Kidney epithelial cell (primary cell): ENCODE measurements at regions not wholly inside any gene's neighbourhood (a gene's known extent, or its start where the extent isn't known, plus 50 kb on each side); places are given as distances from the start of the nearest gene placed in this dataset.

Source experiments
- DNase-seq: peaks from one replicate; pipeline ENCODE4 v3.0.0-alpha.2; 2010; ENCODE audit warnings: low read depth
- H3K27me3 ChIP-seq: 2 replicates; pipeline ENCODE4 v1.6.0; 2011; ENCODE audit warnings: low read length; ENCODE audit not compliant: control insufficient read depth, insufficient read depth
- H3K36me3 ChIP-seq: 2 replicates; pipeline ENCODE4 v1.5.1; 2011; ENCODE audit warnings: low read length; ENCODE audit not compliant: control insufficient read depth, insufficient read depth
- H3K4me3 ChIP-seq: 2 replicates; pipeline ENCODE4 v1.5.1; 2011; ENCODE audit warnings: low read depth, mild to moderate bottlenecking, control low read depth, low read length
- CTCF ChIP-seq: IDR thresholded peaks from 2 replicates; pipeline ENCODE4 v1.5.1; 2011; ENCODE audit warnings: mild to moderate bottlenecking, moderate library complexity, low read length, control low read depth, inconsistent platforms; ENCODE audit not compliant: insufficient read depth, poor library complexity, severe bottlenecking

- TF ChIP-seq CTCF = no peak
- no peaks in the 10 kb centered on the region for H3K36me3 ChIP-seq
- no peak for DNase-seq
- H3K4me3 ChIP-seq = no peak overlapping the region
- H3K27me3 ChIP-seq = no peaks in the 10 kb centered on the region
These were observed 449.1 kb downstream of the BCL11B start for GRCh38 chr14:98822917-98823316.

DNA sequence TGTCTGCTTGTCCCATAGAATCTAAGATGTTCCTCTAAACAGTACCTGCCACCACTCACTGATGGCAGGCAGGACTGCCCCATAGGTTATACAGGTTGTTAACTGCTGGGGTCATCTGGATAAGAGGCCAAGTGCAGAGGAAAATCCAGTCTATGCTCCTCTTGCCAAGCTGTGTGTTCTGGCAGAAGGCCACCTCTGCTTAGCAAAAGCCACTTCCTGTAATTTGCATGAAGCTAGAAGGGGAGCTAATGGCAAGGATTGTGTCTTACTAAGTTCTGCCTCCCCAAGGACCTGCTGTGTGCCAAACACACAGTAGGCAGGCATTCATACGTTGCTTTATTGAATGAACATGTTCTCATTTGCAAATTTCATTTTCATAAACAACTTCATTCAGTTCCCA, 445.4 kb downstream of the BCL11B start:
- Histone ChIP-seq H3K4me3 (no peak overlapping the region), H3K36me3 (no peaks in the 10 kb centered on the region), H3K27me3 (no peaks in the 10 kb centered on the region)
- no peak for TF ChIP-seq CTCF
- DNase-seq = no peak

DNA sequence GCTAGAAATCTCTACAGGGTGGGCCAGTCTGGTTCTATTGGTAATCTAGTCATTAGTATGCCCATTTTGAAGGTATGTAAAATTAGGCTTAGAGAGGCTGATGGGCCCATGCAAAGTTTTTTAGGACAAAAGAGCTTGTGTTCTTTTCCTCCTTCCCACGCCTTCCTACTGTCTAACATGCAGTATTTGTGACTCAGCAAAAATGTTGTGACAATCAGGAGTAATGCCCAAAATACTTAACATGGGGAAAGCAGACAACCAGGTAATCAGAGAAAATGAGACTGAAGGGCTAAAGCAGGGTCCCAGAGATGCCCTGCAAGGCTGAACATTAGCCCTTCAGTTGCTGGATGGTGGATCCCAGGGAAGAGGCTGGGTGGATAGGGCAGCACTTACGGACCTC, 437.9 kb downstream of the BCL11B start:
- Histone ChIP-seq H3K27me3 (no peaks in the 10 kb centered on the region), H3K4me3 (no peak overlapping the region), H3K36me3 (no peaks in the 10 kb centered on the region)
- TF ChIP-seq CTCF = no peak
- DNase-seq = no peak

GRCh38 chr14:98835051-98835824, 436.8 kb downstream of the BCL11B start:
- TF ChIP-seq CTCF = no peak
- no peaks in the 10 kb centered on the region for H3K36me3 ChIP-seq
- no peak overlapping the region for H3K4me3 ChIP-seq
- no peaks in the 10 kb centered on the region for H3K27me3 ChIP-seq
- no peak for DNase-seq

- H3K27me3 ChIP-seq = no peaks in the 10 kb centered on the region
- no peaks in the 10 kb centered on the region for H3K36me3 ChIP-seq
- no peak for DNase-seq
- no peak overlapping the region for H3K4me3 ChIP-seq
- TF ChIP-seq CTCF = no peak
These were observed 436.2 kb downstream of the BCL11B start for GRCh38 chr14:98835825-98836100.

GRCh38 chr14:98840091-98840490, 431.9 kb downstream of the BCL11B start:
- no peak for TF ChIP-seq CTCF
- no peak overlapping the region for H3K4me3 ChIP-seq
- no peaks in the 10 kb centered on the region for H3K36me3 ChIP-seq
- H3K27me3 ChIP-seq = no peaks in the 10 kb centered on the region
- DNase-seq = no peak
